ENCODE measurements at regions not wholly inside any gene's neighbourhood (a gene's known extent, or its start where the extent isn't known, plus 50 kb on each side); places are given as distances from the start of the nearest gene placed in this dataset.
"Not testable (repeated sequence)": the region's sequence is repeated elsewhere in the genome, so short reads cannot be mapped to it uniquely, and the experiment has no call there.

- H3K36me3 ChIP-seq (ENCODE audit: insufficient read depth, low read length); H3K4me3 ChIP-seq (ENCODE audit: low read depth, low read length); H3K79me2 ChIP-seq (ENCODE audit: control insufficient read depth, insufficient read depth, low read length, unreplicated experiment); H2AFZ ChIP-seq (ENCODE audit: low read length, unreplicated experiment); H3K27ac ChIP-seq (ENCODE audit: low read depth, low read length); H3K4me1 ChIP-seq (ENCODE audit: control insufficient read depth, insufficient read depth, low read length, unreplicated experiment): not testable (repeated sequence)
- H3K27me3 ChIP-seq (ENCODE audit: insufficient read depth, low read length) = peaks cover 86% of the 10 kb centered on the region
These were observed 94.3 kb downstream of the KCNJ12 start for GRCh38 chr17:21470422-21470821.

- Histone ChIP-seq H3K79me2 (ENCODE audit: control insufficient read depth, insufficient read depth, low read length, unreplicated experiment) (no peaks in the 10 kb centered on the region), H3K27ac (ENCODE audit: low read depth, low read length) (no peak overlapping the region), H3K4me1 (ENCODE audit: control insufficient read depth, insufficient read depth, low read length, unreplicated experiment) (no peaks in the 10 kb centered on the region), H3K36me3 (ENCODE audit: insufficient read depth, low read length) (no peaks in the 10 kb centered on the region), H3K4me3 (ENCODE audit: low read depth, low read length) (no peak overlapping the region), H3K27me3 (ENCODE audit: insufficient read depth, low read length) (peaks cover 90% of the 10 kb centered on the region), H2AFZ (ENCODE audit: low read length, unreplicated experiment) (no peak overlapping the region)
These were observed 94.7 kb downstream of the KCNJ12 start for GRCh38 chr17:21470861-21471260.

GRCh38 chr17:21474815-21475214 lies 98.7 kb downstream of the KCNJ12 start:
- Histone ChIP-seq H3K27me3 (ENCODE audit: insufficient read depth, low read length) (peaks cover 93% of the 10 kb centered on the region), H3K27ac (ENCODE audit: low read depth, low read length) (no peak overlapping the region), H2AFZ (ENCODE audit: low read length, unreplicated experiment) (no peak overlapping the region)

GRCh38 chr17:21475571-21475970 lies 99.4 kb downstream of the KCNJ12 start:
- H3K27me3 ChIP-seq (ENCODE audit: insufficient read depth, low read length) = peaks cover 95% of the 10 kb centered on the region
- no peaks in the 10 kb centered on the region for H3K36me3 ChIP-seq (ENCODE audit: insufficient read depth, low read length)

More at GRCh38 chr17:21474815-21475214, 98.7 kb downstream of the KCNJ12 start:
- Histone ChIP-seq H3K36me3 (ENCODE audit: insufficient read depth, low read length) (no peaks in the 10 kb centered on the region), H3K79me2 (ENCODE audit: control insufficient read depth, insufficient read depth, low read length, unreplicated experiment) (no peaks in the 10 kb centered on the region), H3K4me3 (ENCODE audit: low read depth, low read length) (no peak overlapping the region), H3K4me1 (ENCODE audit: control insufficient read depth, insufficient read depth, low read length, unreplicated experiment) (no peaks in the 10 kb centered on the region)

GRCh38 chr17:21476867-21477266 lies 100.7 kb downstream of the KCNJ12 start:
- H3K36me3 ChIP-seq (ENCODE audit: insufficient read depth, low read length) = no peaks in the 10 kb centered on the region
- H3K27ac ChIP-seq (ENCODE audit: low read depth, low read length) = no peak overlapping the region
- H3K4me1 ChIP-seq (ENCODE audit: control insufficient read depth, insufficient read depth, low read length, unreplicated experiment) = no peaks in the 10 kb centered on the region
- H3K27me3 ChIP-seq (ENCODE audit: insufficient read depth, low read length) = peaks cover 91% of the 10 kb centered on the region
- no peaks in the 10 kb centered on the region for H3K79me2 ChIP-seq (ENCODE audit: control insufficient read depth, insufficient read depth, low read length, unreplicated experiment)
- H2AFZ ChIP-seq (ENCODE audit: low read length, unreplicated experiment) = no peak overlapping the region
- H3K4me3 ChIP-seq (ENCODE audit: low read depth, low read length) = no peak overlapping the region

More at GRCh38 chr17:21475571-21475970, 99.4 kb downstream of the KCNJ12 start:
- H2AFZ ChIP-seq (ENCODE audit: low read length, unreplicated experiment) = no peak overlapping the region
- H3K4me1 ChIP-seq (ENCODE audit: control insufficient read depth, insufficient read depth, low read length, unreplicated experiment) = no peaks in the 10 kb centered on the region
- H3K79me2 ChIP-seq (ENCODE audit: control insufficient read depth, insufficient read depth, low read length, unreplicated experiment) = no peaks in the 10 kb centered on the region
- no peak overlapping the region for H3K27ac ChIP-seq (ENCODE audit: low read depth, low read length)
- no peak overlapping the region for H3K4me3 ChIP-seq (ENCODE audit: low read depth, low read length)

GRCh38 chr17:21482189-21482865 lies 106.2 kb downstream of the KCNJ12 start:
- no peak overlapping the region for H2AFZ ChIP-seq (ENCODE audit: low read length, unreplicated experiment)
- no peaks in the 10 kb centered on the region for H3K79me2 ChIP-seq (ENCODE audit: control insufficient read depth, insufficient read depth, low read length, unreplicated experiment)
- H3K27me3 ChIP-seq (ENCODE audit: insufficient read depth, low read length) = peaks cover 86% of the 10 kb centered on the region

GRCh38 chr17:21488043-21488442 lies 111.9 kb downstream of the KCNJ12 start:
- not testable (repeated sequence) for H3K79me2 ChIP-seq (ENCODE audit: control insufficient read depth, insufficient read depth, low read length, unreplicated experiment); H3K4me1 ChIP-seq (ENCODE audit: control insufficient read depth, insufficient read depth, low read length, unreplicated experiment)
- peaks cover 74% of the 10 kb centered on the region for H3K27me3 ChIP-seq (ENCODE audit: insufficient read depth, low read length)

More at GRCh38 chr17:21482189-21482865, 106.2 kb downstream of the KCNJ12 start:
- no peak overlapping the region for H3K27ac ChIP-seq (ENCODE audit: low read depth, low read length)
- H3K4me1 ChIP-seq (ENCODE audit: control insufficient read depth, insufficient read depth, low read length, unreplicated experiment) = no peaks in the 10 kb centered on the region
- H3K4me3 ChIP-seq (ENCODE audit: low read depth, low read length) = no peak overlapping the region
- no peaks in the 10 kb centered on the region for H3K36me3 ChIP-seq (ENCODE audit: insufficient read depth, low read length)

GRCh38 chr17:21493993-21494392 lies 117.8 kb downstream of the KCNJ12 start:
- H3K36me3 ChIP-seq (ENCODE audit: insufficient read depth, low read length) = no peaks in the 10 kb centered on the region
- H3K27ac ChIP-seq (ENCODE audit: low read depth, low read length) = no peak overlapping the region
- H3K27me3 ChIP-seq (ENCODE audit: insufficient read depth, low read length) = peaks cover 61% of the 10 kb centered on the region
- H3K4me3 ChIP-seq (ENCODE audit: low read depth, low read length) = no peak overlapping the region
- no peaks in the 10 kb centered on the region for H3K4me1 ChIP-seq (ENCODE audit: control insufficient read depth, insufficient read depth, low read length, unreplicated experiment)
- H2AFZ ChIP-seq (ENCODE audit: low read length, unreplicated experiment) = no peak overlapping the region
- H3K79me2 ChIP-seq (ENCODE audit: control insufficient read depth, insufficient read depth, low read length, unreplicated experiment) = no peaks in the 10 kb centered on the region

More at GRCh38 chr17:21488043-21488442, 111.9 kb downstream of the KCNJ12 start:
- H2AFZ ChIP-seq (ENCODE audit: low read length, unreplicated experiment); H3K36me3 ChIP-seq (ENCODE audit: insufficient read depth, low read length); H3K4me3 ChIP-seq (ENCODE audit: low read depth, low read length); H3K27ac ChIP-seq (ENCODE audit: low read depth, low read length): not testable (repeated sequence)

- Histone ChIP-seq H2AFZ (ENCODE audit: low read length, unreplicated experiment) (no peak overlapping the region), H3K27me3 (ENCODE audit: insufficient read depth, low read length) (peaks cover 67% of the 10 kb centered on the region), H3K27ac (ENCODE audit: low read depth, low read length) (no peak overlapping the region), H3K4me3 (ENCODE audit: low read depth, low read length) (no peak overlapping the region), H3K36me3 (ENCODE audit: insufficient read depth, low read length) (no peaks in the 10 kb centered on the region), H3K4me1 (ENCODE audit: control insufficient read depth, insufficient read depth, low read length, unreplicated experiment) (no peaks in the 10 kb centered on the region), H3K79me2 (ENCODE audit: control insufficient read depth, insufficient read depth, low read length, unreplicated experiment) (no peaks in the 10 kb centered on the region)
These were observed 119.1 kb downstream of the KCNJ12 start for GRCh38 chr17:21495281-21495680.

- Histone ChIP-seq H3K36me3 (ENCODE audit: insufficient read depth, low read length) (no peaks in the 10 kb centered on the region), H3K4me3 (ENCODE audit: low read depth, low read length) (no peak overlapping the region), H3K27me3 (ENCODE audit: insufficient read depth, low read length) (peaks cover 88% of the 10 kb centered on the region), H2AFZ (ENCODE audit: low read length, unreplicated experiment) (no peak overlapping the region), H3K4me1 (ENCODE audit: control insufficient read depth, insufficient read depth, low read length, unreplicated experiment) (no peaks in the 10 kb centered on the region), H3K79me2 (ENCODE audit: control insufficient read depth, insufficient read depth, low read length, unreplicated experiment) (no peaks in the 10 kb centered on the region), H3K27ac (ENCODE audit: low read depth, low read length) (no peak overlapping the region)
These were observed 123.9 kb downstream of the KCNJ12 start for GRCh38 chr17:21500064-21500463.

GRCh38 chr17:21501927-21502700 lies 126.0 kb downstream of the KCNJ12 start:
- not testable (repeated sequence) for H3K79me2 ChIP-seq (ENCODE audit: control insufficient read depth, insufficient read depth, low read length, unreplicated experiment); H3K27ac ChIP-seq (ENCODE audit: low read depth, low read length); H3K4me1 ChIP-seq (ENCODE audit: control insufficient read depth, insufficient read depth, low read length, unreplicated experiment); H3K4me3 ChIP-seq (ENCODE audit: low read depth, low read length); H2AFZ ChIP-seq (ENCODE audit: low read length, unreplicated experiment); H3K36me3 ChIP-seq (ENCODE audit: insufficient read depth, low read length)
- peaks cover 75% of the 10 kb centered on the region for H3K27me3 ChIP-seq (ENCODE audit: insufficient read depth, low read length)
